SK-N-SH treated with all-trans-retinoic acid at 6 μM for 48 hours (cell line): ENCODE measurements at regions not wholly inside any gene's neighbourhood (a gene's known extent, or its start where the extent isn't known, plus 50 kb on each side); places are given as distances from the start of the nearest gene placed in this dataset.
A peak's percentile ranks its signal among the peaks of the same experiment; 100 is the strongest.

Source experiments
- ATAC-seq: fragments of 200-7000 bp; cut with Tn5 transposase; 3 replicates; pipeline ENCODE4 v1.9.1; 2020; ENCODE audit warnings: mild to moderate bottlenecking, moderate library complexity
- BACH2 ChIP-seq: fragments of 250-450 bp; sonication (Bioruptor Pico); IDR thresholded peaks from 2 replicates; pipeline ENCODE4 v1.9.0; 2021; ENCODE audit warnings: mild to moderate bottlenecking, borderline replicate concordance
- CSDC2 ChIP-seq: fragments of 250-450 bp; sonication (Bioruptor Pico); IDR thresholded peaks from 2 replicates; pipeline ENCODE4 v1.5.0; 2020; ENCODE audit warnings: mild to moderate bottlenecking, moderate library complexity
- ESRRG ChIP-seq: fragments of 250-450 bp; sonication (Bioruptor Pico); IDR thresholded peaks from 2 replicates; pipeline ENCODE4 v1.6.1; 2021; ENCODE audit warnings: mild to moderate bottlenecking
- GLIS3 ChIP-seq: fragments of 250-450 bp; sonication (Bioruptor Pico); IDR thresholded peaks from 2 replicates; pipeline ENCODE4 v1.5.0; 2020; ENCODE audit warnings: mild to moderate bottlenecking, moderate library complexity
- OSR1 ChIP-seq: fragments of 250-450 bp; sonication (Bioruptor Pico); IDR thresholded peaks from 2 replicates; pipeline ENCODE4 v1.8.0; 2022; ENCODE audit warnings: moderate library complexity, mild to moderate bottlenecking, inconsistent platforms
- PPARA ChIP-seq: fragments of 250-450 bp; sonication (Bioruptor Pico); IDR thresholded peaks from 2 replicates; pipeline ENCODE4 v1.5.0; 2020; ENCODE audit warnings: mild to moderate bottlenecking, borderline replicate concordance
- RARB ChIP-seq: fragments of 250-450 bp; sonication (Bioruptor Pico); IDR thresholded peaks from 2 replicates; pipeline ENCODE4 v1.8.0; 2021; ENCODE audit warnings: mild to moderate bottlenecking, moderate library complexity
- SNAI2 ChIP-seq: fragments of 250-450 bp; sonication (Bioruptor Pico); IDR thresholded peaks from 2 replicates; pipeline ENCODE4 v1.5.0; 2020; ENCODE audit warnings: mild to moderate bottlenecking, moderate library complexity
- TCF4 ChIP-seq: fragments of 250-450 bp; sonication (Bioruptor Pico); IDR thresholded peaks from 2 replicates; pipeline ENCODE4 v1.8.0; 2021; ENCODE audit warnings: mild to moderate bottlenecking, moderate library complexity, borderline replicate concordance
- TOX ChIP-seq: fragments of 250-450 bp; sonication (Bioruptor Pico); IDR thresholded peaks from 2 replicates; pipeline ENCODE4 v1.8.0; 2021; ENCODE audit warnings: mild to moderate bottlenecking, moderate library complexity, borderline replicate concordance
- TSHZ2 ChIP-seq: fragments of 250-450 bp; sonication (Bioruptor Pico); IDR thresholded peaks from 2 replicates; pipeline ENCODE4 v1.5.0; 2020; ENCODE audit warnings: mild to moderate bottlenecking, moderate library complexity
- ZC3H10 ChIP-seq: fragments of 250-450 bp; sonication (Bioruptor Pico); IDR thresholded peaks from 2 replicates; pipeline ENCODE4 v1.5.1; 2021; ENCODE audit warnings: mild to moderate bottlenecking, moderate library complexity
- ZFP3 ChIP-seq: fragments of 250-450 bp; sonication (Bioruptor Pico); IDR thresholded peaks from 2 replicates; pipeline ENCODE4 v1.5.0; 2020; ENCODE audit warnings: mild to moderate bottlenecking, moderate library complexity
- ZFP30 ChIP-seq: fragments of 450-650 bp; formaldehyde crosslinking; IDR thresholded peaks from 2 replicates; pipeline ENCODE4 v1.5.0; 2022; ENCODE audit warnings: mild to moderate bottlenecking, moderate library complexity
- ZNF565 ChIP-seq: fragments of 450-650 bp; formaldehyde crosslinking; conservative IDR thresholded peaks from 2 replicates; pipeline ENCODE4 v1.5.0; 2020; ENCODE audit warnings: low read depth, mild to moderate bottlenecking, moderate library complexity
- ZNF70 ChIP-seq: fragments of 450-650 bp; formaldehyde crosslinking; IDR thresholded peaks from 2 replicates; pipeline ENCODE4 v1.5.0; 2020; ENCODE audit warnings: mild to moderate bottlenecking, moderate library complexity
- TF ChIP-seq, protein P1 (sequence below): fragments of 250-450 bp; sonication (Bioruptor Pico); IDR thresholded peaks from 2 replicates; pipeline ENCODE4 v1.8.0; 2021; ENCODE audit warnings: low read depth, mild to moderate bottlenecking, moderate library complexity, borderline replicate concordance
- TF ChIP-seq, protein P2 (sequence below): fragments of 250-450 bp; sonication (Bioruptor Pico); IDR thresholded peaks from 2 replicates; pipeline ENCODE4 v1.5.1; 2020; ENCODE audit warnings: low read depth, mild to moderate bottlenecking, moderate library complexity
- TF ChIP-seq, protein P3 (sequence below): fragments of 250-450 bp; sonication (Bioruptor Pico); IDR thresholded peaks from 2 replicates; pipeline ENCODE4 v1.5.1; 2021; ENCODE audit warnings: mild to moderate bottlenecking, moderate library complexity

GRCh38 chr6:80550281-80550680, 443.8 kb downstream of the BCKDHB start (continued):
- TF ChIP-seq TSHZ2 (CRISPR knock-in tag) (no peak), ZNF565 (CRISPR knock-in tag) (no peak)
- TF ChIP-seq, all 23 proteins: peak for 0

GRCh38 chr6:80548532-80548931, 442.1 kb downstream of the BCKDHB start:
- TF ChIP-seq ZNF565 (CRISPR knock-in tag) (no peak), ZNF70 (CRISPR knock-in tag) (no peak), ZFP30 (CRISPR knock-in tag) (no peak), BACH2 (no peak), CSDC2 (CRISPR knock-in tag) (no peak), PPARA (CRISPR knock-in tag) (no peak), TSHZ2 (CRISPR knock-in tag) (no peak), ESRRG (CRISPR knock-in tag) (no peak), SNAI2 (CRISPR knock-in tag) (no peak), RARB (no peak), ZC3H10 (CRISPR knock-in tag) (no peak), TOX (no peak)
- TF ChIP-seq, protein P1, sequence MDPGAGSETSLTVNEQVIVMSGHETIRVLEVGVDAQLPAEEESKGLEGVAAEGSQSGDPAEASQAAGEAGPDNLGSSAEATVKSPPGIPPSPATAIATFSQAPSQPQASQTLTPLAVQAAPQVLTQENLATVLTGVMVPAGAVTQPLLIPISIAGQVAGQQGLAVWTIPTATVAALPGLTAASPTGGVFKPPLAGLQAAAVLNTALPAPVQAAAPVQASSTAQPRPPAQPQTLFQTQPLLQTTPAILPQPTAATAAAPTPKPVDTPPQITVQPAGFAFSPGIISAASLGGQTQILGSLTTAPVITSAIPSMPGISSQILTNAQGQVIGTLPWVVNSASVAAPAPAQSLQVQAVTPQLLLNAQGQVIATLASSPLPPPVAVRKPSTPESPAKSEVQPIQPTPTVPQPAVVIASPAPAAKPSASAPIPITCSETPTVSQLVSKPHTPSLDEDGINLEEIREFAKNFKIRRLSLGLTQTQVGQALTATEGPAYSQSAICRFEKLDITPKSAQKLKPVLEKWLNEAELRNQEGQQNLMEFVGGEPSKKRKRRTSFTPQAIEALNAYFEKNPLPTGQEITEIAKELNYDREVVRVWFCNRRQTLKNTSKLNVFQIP (CRISPR knock-in tag) = no peak
- TF ChIP-seq, protein P2, sequence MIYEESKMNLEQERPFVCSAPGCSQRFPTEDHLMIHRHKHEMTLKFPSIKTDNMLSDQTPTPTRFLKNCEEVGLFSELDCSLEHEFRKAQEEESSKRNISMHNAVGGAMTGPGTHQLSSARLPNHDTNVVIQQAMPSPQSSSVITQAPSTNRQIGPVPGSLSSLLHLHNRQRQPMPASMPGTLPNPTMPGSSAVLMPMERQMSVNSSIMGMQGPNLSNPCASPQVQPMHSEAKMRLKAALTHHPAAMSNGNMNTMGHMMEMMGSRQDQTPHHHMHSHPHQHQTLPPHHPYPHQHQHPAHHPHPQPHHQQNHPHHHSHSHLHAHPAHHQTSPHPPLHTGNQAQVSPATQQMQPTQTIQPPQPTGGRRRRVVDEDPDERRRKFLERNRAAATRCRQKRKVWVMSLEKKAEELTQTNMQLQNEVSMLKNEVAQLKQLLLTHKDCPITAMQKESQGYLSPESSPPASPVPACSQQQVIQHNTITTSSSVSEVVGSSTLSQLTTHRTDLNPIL = no peak
- TF ChIP-seq, all 23 proteins: peak for 0
- ATAC-seq = no peak

GRCh38 chr6:80547827-80548226, 441.4 kb downstream of the BCKDHB start:
- TF ChIP-seq GLIS3 (CRISPR knock-in tag) = no peak
- TF ChIP-seq OSR1 (CRISPR knock-in tag) = no peak
- TF ChIP-seq SNAI2 (CRISPR knock-in tag) = no peak
- no peak for TF ChIP-seq ZC3H10 (CRISPR knock-in tag)
- no peak for TF ChIP-seq ZNF565 (CRISPR knock-in tag)
- no peak for TF ChIP-seq ESRRG (CRISPR knock-in tag)
- TF ChIP-seq TCF4 (CRISPR knock-in tag) = no peak
- TF ChIP-seq, protein P3, sequence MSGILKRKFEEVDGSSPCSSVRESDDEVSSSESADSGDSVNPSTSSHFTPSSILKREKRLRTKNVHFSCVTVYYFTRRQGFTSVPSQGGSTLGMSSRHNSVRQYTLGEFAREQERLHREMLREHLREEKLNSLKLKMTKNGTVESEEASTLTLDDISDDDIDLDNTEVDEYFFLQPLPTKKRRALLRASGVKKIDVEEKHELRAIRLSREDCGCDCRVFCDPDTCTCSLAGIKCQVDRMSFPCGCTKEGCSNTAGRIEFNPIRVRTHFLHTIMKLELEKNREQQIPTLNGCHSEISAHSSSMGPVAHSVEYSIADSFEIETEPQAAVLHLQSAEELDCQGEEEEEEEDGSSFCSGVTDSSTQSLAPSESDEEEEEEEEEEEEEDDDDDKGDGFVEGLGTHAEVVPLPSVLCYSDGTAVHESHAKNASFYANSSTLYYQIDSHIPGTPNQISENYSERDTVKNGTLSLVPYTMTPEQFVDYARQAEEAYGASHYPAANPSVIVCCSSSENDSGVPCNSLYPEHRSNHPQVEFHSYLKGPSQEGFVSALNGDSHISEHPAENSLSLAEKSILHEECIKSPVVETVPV = no peak
- no peak for TF ChIP-seq ZFP30 (CRISPR knock-in tag)
- TF ChIP-seq RARB = no peak
- TF ChIP-seq TSHZ2 (CRISPR knock-in tag) = no peak
- TF ChIP-seq, protein P2 = no peak
- TF ChIP-seq TOX = no peak
- TF ChIP-seq ZFP3 (CRISPR knock-in tag) = no peak
- ATAC-seq = peak; percentile 75
